ENCODE measurements at regions not wholly inside any gene's neighbourhood (a gene's known extent, or its start where the extent isn't known, plus 50 kb on each side); places are given as distances from the start of the nearest gene placed in this dataset.

DNA sequence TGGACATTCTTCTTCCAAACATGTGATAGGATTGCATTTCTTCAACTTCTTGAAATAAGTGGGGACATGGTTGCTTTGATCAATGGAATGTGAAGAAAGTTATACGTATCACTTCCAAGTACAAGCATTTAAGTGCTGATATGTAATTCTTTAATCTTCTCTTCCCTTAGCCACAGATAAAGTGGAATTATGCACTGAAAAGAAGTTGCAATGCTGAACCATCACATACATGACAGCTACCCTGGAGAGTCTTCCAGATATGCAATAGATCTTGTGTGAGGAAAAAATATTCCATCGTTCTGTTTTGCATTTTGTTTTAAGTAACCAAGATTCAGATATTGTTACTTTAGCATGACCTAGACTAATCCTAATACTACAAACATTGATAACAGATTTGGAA lies 674.3 kb downstream of the NSUN3 start:
- H3K4me3 Mint-ChIP-seq (ENCODE audit: low read depth, unreplicated experiment), result no peak overlapping the region
- TF ChIP-seq, protein P1, sequence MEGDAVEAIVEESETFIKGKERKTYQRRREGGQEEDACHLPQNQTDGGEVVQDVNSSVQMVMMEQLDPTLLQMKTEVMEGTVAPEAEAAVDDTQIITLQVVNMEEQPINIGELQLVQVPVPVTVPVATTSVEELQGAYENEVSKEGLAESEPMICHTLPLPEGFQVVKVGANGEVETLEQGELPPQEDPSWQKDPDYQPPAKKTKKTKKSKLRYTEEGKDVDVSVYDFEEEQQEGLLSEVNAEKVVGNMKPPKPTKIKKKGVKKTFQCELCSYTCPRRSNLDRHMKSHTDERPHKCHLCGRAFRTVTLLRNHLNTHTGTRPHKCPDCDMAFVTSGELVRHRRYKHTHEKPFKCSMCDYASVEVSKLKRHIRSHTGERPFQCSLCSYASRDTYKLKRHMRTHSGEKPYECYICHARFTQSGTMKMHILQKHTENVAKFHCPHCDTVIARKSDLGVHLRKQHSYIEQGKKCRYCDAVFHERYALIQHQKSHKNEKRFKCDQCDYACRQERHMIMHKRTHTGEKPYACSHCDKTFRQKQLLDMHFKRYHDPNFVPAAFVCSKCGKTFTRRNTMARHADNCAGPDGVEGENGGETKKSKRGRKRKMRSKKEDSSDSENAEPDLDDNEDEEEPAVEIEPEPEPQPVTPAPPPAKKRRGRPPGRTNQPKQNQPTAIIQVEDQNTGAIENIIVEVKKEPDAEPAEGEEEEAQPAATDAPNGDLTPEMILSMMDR (IDR thresholded peaks at IDR 0.05; ENCODE audit: unreplicated experiment), result no peak
- DNase-seq, result no peak
- H3K27ac Mint-ChIP-seq (ENCODE audit: unreplicated experiment), result no peak overlapping the region
- no peaks in the 10 kb centered on the region for H3K27me3 Mint-ChIP-seq (ENCODE audit: unreplicated experiment)
- no peaks in the 10 kb centered on the region for H3K36me3 Mint-ChIP-seq (ENCODE audit: insufficient read depth, unreplicated experiment)
- CTCF ChIA-PET, result no interaction called here
- H3K4me1 Mint-ChIP-seq (ENCODE audit: low read depth, unreplicated experiment), result no peaks in the 10 kb centered on the region
- H3K9me3 Mint-ChIP-seq (ENCODE audit: low read depth, unreplicated experiment), result peaks cover 3% of the 10 kb centered on the region
- BruUV-seq (replicated peaks), result no TSS peak
- intact Hi-C loops (cut with micrococcal nuclease; ENCODE audit: unreplicated experiment), result no loop called here

DNA sequence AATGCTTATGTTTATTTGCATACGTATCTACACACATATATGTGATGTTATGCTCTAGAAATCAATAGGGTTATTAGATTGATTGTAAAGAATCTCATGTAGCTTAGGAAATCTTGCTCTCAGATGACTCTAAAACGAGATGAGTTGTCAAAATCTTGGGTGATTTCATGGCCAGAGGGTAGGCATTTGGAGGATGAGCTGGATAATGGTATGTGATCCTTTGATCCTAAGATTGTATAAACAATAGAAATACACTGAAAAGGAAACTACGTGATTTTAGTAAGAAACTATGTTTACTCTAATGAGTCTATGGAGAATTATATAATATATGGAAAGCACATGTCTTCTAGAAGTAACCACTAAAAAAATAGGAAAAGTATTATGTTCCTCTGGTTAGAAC lies 676.6 kb downstream of the NSUN3 start:
- Mint-ChIP-seq H3K4me1 (ENCODE audit: low read depth, unreplicated experiment) (no peaks in the 10 kb centered on the region), H3K36me3 (ENCODE audit: insufficient read depth, unreplicated experiment) (no peaks in the 10 kb centered on the region), H3K4me3 (ENCODE audit: low read depth, unreplicated experiment) (no peak overlapping the region), H3K27me3 (ENCODE audit: unreplicated experiment) (no peaks in the 10 kb centered on the region), H3K9me3 (ENCODE audit: low read depth, unreplicated experiment) (peaks cover 6% of the 10 kb centered on the region), H3K27ac (ENCODE audit: unreplicated experiment) (no peak overlapping the region)
- TF ChIP-seq, protein P1 (IDR thresholded peaks at IDR 0.05; ENCODE audit: unreplicated experiment), result no peak
- intact Hi-C loops (cut with micrococcal nuclease; ENCODE audit: unreplicated experiment), result no loop called here
- no peak for DNase-seq
- CTCF ChIA-PET, result no interaction called here
- no TSS peak for BruUV-seq (replicated peaks)

DNA sequence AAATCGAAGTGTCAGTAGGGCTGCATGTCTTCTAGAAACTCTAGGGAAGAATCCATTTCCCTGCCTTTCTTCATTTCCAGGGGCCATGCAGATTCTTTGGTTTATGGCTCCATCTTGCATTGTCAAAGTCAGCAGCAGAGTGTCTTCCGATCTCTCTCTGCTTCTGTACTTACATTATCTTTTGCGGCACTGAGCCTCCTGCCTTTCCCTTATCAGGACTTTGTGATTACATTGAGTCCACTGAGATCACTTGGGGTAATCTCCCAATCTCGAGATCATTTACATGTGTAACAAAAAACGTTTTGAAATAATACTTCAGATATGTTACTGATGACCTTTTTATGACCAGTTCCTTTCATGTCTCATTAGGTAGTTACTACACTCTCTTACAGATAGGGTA lies 695.9 kb downstream of the NSUN3 start:
- Mint-ChIP-seq H3K27me3 (ENCODE audit: unreplicated experiment) (no peaks in the 10 kb centered on the region), H3K9me3 (ENCODE audit: low read depth, unreplicated experiment) (no peaks in the 10 kb centered on the region), H3K36me3 (ENCODE audit: insufficient read depth, unreplicated experiment) (no peaks in the 10 kb centered on the region), H3K27ac (ENCODE audit: unreplicated experiment) (no peak overlapping the region), H3K4me3 (ENCODE audit: low read depth, unreplicated experiment) (no peak overlapping the region), H3K4me1 (ENCODE audit: low read depth, unreplicated experiment) (no peaks in the 10 kb centered on the region)
- no peak for DNase-seq
- CTCF ChIA-PET, result no interaction called here
- intact Hi-C loops (cut with micrococcal nuclease; ENCODE audit: unreplicated experiment), result no loop called here
- TF ChIP-seq, protein P1 (IDR thresholded peaks at IDR 0.05; ENCODE audit: unreplicated experiment), result no peak
- no TSS peak for BruUV-seq (replicated peaks)

DNA sequence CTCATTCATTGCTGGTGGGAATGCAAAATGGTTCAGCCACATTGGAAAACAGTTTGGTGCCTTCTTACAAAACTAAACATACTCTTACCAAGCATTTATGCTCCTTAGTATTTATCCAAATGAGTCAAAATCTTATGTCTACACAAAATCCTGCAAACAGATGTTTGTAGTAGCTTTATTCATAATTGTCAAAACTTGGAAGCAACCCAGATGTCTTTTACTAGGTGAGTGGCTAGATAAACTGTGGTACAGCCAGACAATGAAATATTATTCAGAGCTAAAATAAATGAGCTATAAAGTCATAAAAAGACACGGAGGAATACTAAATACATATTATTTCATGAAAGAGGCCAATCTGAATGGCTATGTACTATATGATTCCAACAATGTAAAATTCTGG lies 709.5 kb downstream of the NSUN3 start:
- no peaks in the 10 kb centered on the region for H3K36me3 Mint-ChIP-seq (ENCODE audit: insufficient read depth, unreplicated experiment)
- TF ChIP-seq, protein P1 (IDR thresholded peaks at IDR 0.05; ENCODE audit: unreplicated experiment), result no peak
- CTCF ChIA-PET, result no interaction called here
- H3K27me3 Mint-ChIP-seq (ENCODE audit: unreplicated experiment), result no peaks in the 10 kb centered on the region
- BruUV-seq (replicated peaks), result no TSS peak
- no peaks in the 10 kb centered on the region for H3K4me1 Mint-ChIP-seq (ENCODE audit: low read depth, unreplicated experiment)
- no peak for DNase-seq
- intact Hi-C loops (cut with micrococcal nuclease; ENCODE audit: unreplicated experiment), result no loop called here
- H3K27ac Mint-ChIP-seq (ENCODE audit: unreplicated experiment), result no peak overlapping the region
- no peak overlapping the region for H3K4me3 Mint-ChIP-seq (ENCODE audit: low read depth, unreplicated experiment)
- no peaks in the 10 kb centered on the region for H3K9me3 Mint-ChIP-seq (ENCODE audit: low read depth, unreplicated experiment)

DNA sequence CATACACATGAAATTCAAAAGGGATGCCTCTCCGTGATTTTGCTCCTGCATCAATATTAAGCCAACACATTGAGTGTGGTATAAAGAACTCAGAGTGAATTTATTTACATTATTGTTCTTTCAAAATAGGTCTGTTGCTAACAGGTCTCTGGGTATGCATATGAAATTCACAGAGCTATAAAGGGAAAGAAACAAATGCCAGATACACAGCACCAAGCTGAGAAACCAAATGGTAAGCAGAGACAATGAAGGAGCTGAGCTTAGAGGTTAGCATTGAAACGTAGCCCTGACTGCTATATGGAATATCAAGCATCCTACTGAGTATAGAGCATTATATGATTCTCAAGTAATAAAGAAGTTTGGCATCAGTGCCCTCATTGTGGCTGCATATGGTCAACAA lies 712.9 kb downstream of the NSUN3 start:
- intact Hi-C loops (cut with micrococcal nuclease; ENCODE audit: unreplicated experiment), result no loop called here
- Mint-ChIP-seq H3K27ac (ENCODE audit: unreplicated experiment) (no peak overlapping the region), H3K4me1 (ENCODE audit: low read depth, unreplicated experiment) (no peaks in the 10 kb centered on the region), H3K36me3 (ENCODE audit: insufficient read depth, unreplicated experiment) (no peaks in the 10 kb centered on the region), H3K27me3 (ENCODE audit: unreplicated experiment) (no peaks in the 10 kb centered on the region), H3K9me3 (ENCODE audit: low read depth, unreplicated experiment) (no peaks in the 10 kb centered on the region), H3K4me3 (ENCODE audit: low read depth, unreplicated experiment) (no peak overlapping the region)
- BruUV-seq (replicated peaks), result no TSS peak
- TF ChIP-seq, protein P1 (IDR thresholded peaks at IDR 0.05; ENCODE audit: unreplicated experiment), result no peak
- no peak for DNase-seq
- CTCF ChIA-PET, result no interaction called here
